ENCODE measurements at regions not wholly inside any gene's neighbourhood (a gene's known extent, or its start where the extent isn't known, plus 50 kb on each side); places are given as distances from the start of the nearest gene placed in this dataset.
"Not testable (repeated sequence)": the region's sequence is repeated elsewhere in the genome, so short reads cannot be mapped to it uniquely, and the experiment has no call there.

DNA sequence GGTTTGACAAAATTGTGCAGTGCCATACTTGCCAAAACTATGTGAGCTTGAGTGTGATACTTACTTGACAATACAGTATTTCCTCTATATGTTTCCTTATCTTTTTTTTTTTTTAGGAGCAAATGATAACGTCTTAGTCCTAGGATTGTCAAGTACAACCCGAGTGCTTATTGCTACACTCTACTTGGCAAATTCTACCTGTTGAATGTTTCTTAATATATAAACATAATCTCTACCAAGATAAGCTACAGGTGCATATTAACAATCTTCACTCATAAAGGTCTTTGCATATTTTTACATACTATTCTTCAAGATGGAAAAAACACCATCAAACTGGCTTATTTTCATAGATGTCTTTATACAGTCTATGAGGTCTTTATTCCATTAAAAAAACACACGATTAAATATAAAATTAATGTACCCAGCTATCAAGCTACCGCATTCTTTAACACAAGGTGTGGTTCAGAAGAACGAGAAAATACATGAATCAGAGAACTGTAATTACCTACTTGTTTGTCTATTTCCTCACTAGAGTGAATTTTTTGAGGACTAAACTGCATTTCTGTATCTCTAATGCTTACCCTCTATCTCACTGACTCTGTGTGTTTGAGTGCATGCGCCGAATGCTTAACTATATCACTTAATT, 76.1 kb upstream of the PDSS1 start:
- DNase-seq (ENCODE audit: low spot score), result no peak

DNA sequence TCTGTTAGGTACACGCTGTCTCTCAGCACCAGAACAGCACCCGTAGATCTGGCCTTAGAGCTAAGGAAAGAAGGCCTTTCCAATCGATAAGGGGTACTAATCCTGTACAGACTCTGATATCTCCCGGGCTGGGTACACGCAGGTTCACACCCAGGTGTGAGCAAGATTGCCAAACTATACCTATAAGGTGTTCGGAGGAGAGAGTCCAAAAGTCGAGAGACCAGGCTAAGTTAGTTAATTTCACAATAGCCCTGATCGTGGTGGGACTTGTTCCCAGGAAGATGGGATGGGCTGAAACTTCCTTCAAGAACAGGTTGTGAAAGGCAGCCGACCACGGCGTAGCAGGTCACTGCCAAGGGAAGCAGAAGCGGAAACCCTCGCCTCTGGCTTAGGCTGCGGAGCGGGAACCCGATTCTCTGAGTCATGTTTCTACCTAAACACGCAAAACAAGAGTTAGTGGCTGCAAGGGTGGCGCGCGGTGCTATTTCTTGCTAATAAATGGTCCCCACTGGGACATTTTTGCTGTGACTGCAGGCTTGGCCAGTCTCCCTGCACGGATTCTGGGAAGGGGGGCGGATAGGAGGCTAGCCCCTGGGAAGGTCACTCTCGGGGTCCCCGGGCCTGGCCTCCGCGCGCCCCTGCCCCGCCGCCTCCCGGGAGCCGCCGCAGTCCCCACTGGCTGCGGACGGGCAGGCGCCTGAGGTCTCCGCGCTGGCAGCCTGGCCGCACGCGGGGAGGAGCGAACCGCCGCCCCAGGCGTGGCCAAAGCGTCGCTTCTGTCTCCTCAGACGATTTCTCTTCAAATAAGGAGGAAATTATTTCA, 75.4 kb upstream of the PDSS1 start:
- DNase-seq (ENCODE audit: low spot score), result no peak

DNA sequence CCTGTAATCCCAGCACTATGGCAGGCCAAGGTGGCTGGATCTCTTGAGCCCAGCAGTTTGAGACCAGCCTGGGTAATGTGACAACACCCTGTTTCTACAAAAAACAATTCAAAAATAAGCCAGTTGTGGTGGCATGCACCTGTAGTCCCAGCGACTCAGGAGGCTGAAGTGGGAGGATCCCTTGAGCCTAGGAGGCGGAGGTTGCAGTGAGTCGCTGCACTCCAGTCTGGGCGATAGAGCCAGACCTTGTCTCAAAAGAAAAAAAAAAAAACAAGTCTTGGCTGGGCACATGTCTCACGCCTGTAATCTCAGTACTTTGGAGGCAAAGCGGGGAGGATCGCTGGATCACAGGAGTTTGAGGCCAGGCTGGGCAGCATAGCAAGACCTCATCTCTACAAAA, 74.6 kb upstream of the PDSS1 start:
- no peak for DNase-seq (ENCODE audit: low spot score)

DNA sequence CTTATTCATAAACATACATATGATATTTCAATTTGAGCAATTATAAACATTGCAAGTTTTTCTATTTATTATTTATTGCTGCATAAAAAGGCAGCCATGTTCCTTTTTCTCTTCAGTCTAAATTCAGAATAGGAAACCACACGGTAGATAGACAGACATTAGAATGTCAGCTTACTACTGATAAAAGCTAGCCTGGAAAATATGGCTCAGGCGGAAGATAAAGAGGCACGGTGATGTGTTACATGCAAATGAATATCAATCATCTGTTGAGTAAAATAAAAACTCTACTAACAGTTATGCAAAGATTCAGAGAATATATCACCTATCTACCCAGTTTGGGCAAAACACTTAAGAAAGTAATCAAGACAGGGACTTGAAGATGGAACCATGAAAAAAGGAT, 73.5 kb upstream of the PDSS1 start:
- no peak for DNase-seq (ENCODE audit: low spot score)

DNA sequence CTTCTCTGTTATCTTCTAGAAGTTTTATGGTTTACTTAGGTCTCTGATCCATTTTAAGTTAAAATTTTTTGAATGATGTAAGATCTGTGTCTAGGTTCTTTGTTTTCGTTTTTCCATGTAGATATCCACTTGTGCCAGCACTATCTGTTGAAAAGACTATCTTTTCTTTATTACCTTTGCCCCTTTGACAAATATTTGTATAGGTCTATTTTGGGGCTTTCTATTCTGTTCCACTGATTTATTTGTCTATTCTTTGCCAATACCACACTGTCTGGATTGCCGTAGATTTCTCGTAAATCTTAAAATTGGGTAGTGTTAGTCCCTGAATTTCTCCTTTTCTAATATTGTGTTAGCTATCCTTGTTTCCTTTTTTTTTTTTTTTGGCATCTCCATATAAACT, 71.4 kb upstream of the PDSS1 start:
- DNase-seq (ENCODE audit: low spot score), result no peak

DNA sequence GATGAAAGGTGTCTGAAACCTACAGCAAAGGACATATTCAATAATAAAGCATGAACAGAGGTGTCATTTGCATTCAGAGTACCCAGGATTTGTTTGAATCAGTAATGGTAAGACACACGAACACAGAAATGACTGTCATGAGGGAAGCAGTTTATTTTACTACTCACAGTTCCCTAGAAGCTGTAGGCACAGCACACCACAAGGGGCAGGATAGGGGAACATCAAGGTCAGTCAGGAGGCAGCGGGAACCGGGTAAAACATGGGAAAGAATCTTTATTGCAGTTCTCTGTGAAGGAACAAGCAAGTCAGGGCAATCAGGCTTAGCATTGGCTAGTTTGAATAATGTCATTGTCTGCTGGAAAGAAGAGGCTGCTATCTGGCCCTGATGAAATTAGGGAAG, 70.2 kb upstream of the PDSS1 start:
- DNase-seq (ENCODE audit: low spot score), result no peak

DNA sequence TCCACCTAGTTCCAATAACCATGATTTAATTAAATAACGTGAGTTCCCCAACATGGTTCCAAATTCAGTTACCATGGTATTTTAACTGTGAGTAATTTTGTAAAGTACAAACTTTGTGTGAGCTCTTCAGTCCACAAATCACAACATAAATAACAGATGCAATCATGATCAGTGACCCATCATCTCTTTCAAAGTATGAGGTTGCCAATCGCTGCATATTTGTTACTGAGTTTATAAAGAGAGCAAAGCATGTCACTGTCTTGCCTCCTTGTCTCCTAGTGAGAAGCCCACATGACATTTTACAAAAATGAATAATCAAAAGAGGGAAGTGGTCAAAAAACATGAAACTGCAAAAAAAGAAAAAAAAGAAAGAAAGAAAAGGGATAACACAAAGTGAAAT, 69.1 kb upstream of the PDSS1 start:
- DNase-seq (ENCODE audit: low spot score), result no peak

DNA sequence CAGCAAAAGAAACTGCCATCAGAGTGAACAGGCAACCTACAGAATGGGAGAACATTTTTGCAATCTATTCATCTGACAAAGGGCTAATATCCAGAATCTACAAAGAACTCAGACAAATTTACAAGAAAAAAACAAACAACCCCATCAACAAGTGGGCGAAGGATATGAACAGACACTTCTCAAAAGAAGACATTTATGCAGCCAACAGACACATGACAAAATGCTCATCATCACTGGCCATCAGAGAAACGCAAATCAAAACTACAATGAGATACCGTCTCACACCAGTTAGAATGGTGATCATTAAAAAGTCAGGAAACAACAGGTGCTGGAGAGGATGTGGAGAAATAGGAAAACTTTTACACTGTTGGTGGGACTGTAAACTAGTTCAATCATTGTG, 65.3 kb upstream of the PDSS1 start:
- not testable (repeated sequence) for DNase-seq (ENCODE audit: low spot score)

DNA sequence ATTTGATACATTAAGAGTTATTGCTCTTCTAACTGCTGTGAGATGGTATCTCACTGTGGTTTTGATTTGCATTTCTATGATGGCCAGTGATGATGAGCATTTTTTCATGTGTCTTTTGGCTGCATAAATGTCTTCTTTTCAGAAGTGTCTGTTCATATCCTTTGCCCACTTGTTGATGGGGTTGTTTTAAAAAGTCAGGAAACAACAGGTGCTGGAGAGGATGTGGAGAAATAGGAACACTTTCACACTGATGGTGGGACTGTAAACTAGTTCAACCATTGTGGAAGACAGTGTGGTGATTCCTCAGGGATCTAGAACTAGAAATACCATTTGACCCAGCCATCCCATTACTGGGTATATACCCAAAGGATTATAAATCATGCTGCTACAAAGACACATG, 63.4 kb upstream of the PDSS1 start:
- DNase-seq (ENCODE audit: low spot score), result not testable (repeated sequence)

DNA sequence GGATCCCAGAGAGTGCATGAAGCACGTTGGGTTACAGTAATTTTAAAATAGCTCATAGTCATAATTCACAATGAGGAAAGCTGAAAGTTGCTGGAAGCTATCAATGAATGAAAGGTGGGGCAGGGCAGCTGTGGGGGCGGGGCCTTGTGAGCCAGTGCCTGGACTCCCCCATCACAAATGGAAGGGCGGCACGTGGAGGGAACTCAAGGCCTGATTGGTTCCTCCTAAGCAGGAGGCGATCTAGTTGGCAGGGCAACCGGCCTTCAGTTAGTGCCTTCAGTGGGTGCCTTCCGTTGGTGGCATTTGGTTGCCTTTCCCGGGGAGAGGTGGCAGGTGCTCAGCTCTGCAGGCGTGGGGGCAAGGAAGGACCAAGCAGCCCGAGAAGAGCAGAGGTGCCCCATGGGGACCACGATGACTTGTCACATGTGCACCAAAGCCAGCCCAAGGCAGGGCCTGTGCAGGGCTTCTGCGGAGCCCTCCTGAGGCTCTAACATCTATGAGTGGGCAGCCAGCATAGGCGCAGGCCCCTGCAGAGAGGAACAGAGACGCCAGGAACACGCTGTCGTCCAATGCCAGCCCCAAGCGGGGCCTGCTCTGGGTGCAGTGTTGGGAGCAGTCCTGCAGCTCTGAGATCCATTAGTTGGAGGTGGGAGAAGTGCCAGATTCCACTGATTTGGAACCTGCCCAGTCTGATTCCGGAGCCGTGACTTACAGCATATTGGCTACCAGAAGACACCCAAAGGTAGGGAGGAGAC, 59.8 kb upstream of the PDSS1 start:
- no peak for DNase-seq (ENCODE audit: low spot score)

DNA sequence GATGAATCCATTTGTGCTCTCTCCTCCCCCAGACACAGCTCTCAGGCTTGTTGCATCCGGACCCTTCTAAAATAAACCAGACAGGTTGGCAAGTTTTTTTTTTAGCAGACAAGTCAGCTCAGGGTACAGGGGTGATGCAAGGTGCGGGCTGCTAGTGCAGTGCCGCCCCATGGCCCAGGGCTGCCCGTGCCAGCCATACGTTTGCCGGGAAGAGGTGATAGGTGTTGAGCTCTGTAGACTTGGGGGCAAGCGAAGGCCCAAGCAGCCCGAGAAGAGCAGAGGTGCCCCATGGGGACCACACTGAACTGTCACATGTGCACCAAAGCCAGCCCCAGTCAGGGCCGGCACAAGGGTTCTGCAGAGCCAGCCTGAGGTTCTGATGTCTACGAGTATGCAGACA, 57.1 kb upstream of the PDSS1 start:
- no peak for DNase-seq (ENCODE audit: low spot score)

DNA sequence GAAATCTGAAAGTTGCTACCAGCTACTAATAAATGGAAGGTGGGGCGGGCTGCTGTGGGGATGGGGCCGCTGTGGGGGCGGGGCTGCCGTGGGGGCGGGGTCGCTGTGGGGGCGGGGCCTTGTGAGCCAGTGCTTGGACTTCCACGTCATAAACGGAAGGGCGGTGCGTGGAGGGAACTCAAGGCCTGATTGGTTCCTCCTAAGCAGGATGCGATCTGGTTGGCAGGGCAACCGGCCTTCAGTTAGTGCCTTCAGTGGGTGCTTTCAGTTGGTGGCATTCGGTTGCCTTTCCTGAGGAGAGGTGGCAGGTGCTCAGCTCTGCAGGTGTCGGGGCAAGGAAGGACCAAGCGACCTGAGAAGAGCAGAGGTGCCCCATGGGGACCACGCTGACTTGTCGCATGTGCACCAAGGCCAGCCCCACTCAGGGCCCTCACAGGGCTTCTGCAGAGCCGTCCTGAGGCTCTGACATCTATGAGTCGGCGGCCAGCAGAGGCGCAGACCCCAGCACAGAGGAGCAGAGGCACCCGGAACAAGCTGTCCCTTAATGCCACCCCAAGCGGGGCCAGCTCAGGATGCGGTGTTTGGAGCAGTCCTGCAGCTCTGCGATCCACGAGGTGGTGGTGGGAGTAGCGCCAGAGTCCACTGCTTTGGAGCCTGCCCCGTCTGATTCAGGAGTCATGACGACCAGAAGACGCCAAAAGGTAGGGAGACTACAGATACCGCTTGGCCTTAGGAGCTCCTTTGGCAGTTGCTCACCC, 54.4 kb upstream of the PDSS1 start:
- peak; percentile 5 for DNase-seq (ENCODE audit: low spot score)

DNA sequence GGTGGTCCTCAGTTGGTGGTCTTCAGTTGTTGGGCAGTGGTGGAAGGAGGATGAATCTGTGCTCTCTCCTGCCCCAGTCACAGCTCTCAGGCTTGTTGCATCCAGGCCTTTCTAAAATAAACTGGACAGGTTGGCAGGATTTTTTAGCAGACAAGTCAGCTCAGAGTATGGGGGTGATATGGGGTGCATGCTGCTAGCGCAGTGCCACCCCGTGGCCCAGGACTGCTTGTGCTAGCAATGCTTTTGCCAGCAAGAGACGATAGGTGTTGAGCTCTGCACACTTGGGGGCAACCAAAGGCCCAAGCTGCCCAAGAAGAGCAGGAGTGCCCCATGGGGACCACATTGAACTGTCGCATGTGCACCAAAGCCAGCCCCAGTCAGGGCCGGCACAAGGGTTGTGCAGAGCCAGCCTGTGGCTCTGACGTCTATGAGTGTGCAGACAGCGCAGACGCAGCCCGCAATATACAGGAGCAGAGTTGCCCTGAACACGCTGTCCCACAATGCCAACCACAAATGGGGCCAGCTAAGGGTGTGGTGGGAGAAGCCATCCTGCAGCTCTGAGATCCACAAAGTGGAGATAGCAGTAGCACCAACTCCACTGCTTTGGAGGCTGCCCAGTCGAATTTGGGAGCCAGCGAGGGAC, 49.8 kb upstream of the PDSS1 start:
- no peak for DNase-seq (ENCODE audit: low spot score)
